SU-DHL-6 (cell line): ENCODE measurements at regions not wholly inside any gene's neighbourhood (a gene's known extent, or its start where the extent isn't known, plus 50 kb on each side); places are given as distances from the start of the nearest gene placed in this dataset.

Experiments used
- H2AFZ ChIP-seq: fragments of 200-600 bp; sonication (generic); 2 replicates; pipeline ENCODE4 v1.6.1; 2014; ENCODE audit warnings: low read depth, mild to moderate bottlenecking, moderate library complexity, mixed read lengths, antibody characterized with exemption, low read length; ENCODE audit not compliant: severe bottlenecking
- H3F3A ChIP-seq: fragments of 200-600 bp; shearing (Covaris generic); 2 replicates; pipeline ENCODE4 v1.6.0; 2016; ENCODE audit warnings: antibody characterized with exemption, mild to moderate bottlenecking; ENCODE audit not compliant: insufficient read depth
- H3K27ac ChIP-seq: fragments of 200-600 bp; sonication (generic); 2 replicates; pipeline ENCODE4 v1.5.1; 2016; ENCODE audit warnings: low read depth, mild to moderate bottlenecking, low read length, moderate library complexity, mixed read lengths
- H3K27me3 ChIP-seq: fragments of 200-600 bp; sonication (generic), shearing (Covaris generic); 2 replicates; pipeline ENCODE4 v1.6.0; 2014; ENCODE audit warnings: mild to moderate bottlenecking, low read length
- H3K36me3 ChIP-seq: fragments of 200-600 bp; sonication (generic); 2 replicates; pipeline ENCODE4 v1.6.1; 2014; ENCODE audit warnings: mild to moderate bottlenecking, low read length, mixed read lengths
- H3K4me2 ChIP-seq: fragments of 300-600, 200-600 bp; shearing (Covaris generic), sonication (generic); 2 replicates; pipeline ENCODE4 v1.6.0; 2014; ENCODE audit warnings: low read length, low read depth, mild to moderate bottlenecking; ENCODE audit not compliant: poor library complexity, severe bottlenecking
- H3K4me3 ChIP-seq: fragments of 200-600 bp; sonication (generic); 2 replicates; pipeline ENCODE4 v1.5.1; 2014; ENCODE audit warnings: antibody characterized with exemption, low read length, mild to moderate bottlenecking, mixed read lengths; ENCODE audit not compliant: insufficient read depth, poor library complexity, severe bottlenecking
- H3K79me2 ChIP-seq: fragments of 200-600 bp; sonication (generic); 2 replicates; pipeline ENCODE4 v1.6.1; 2014; ENCODE audit warnings: mild to moderate bottlenecking, low read length, moderate library complexity; ENCODE audit not compliant: insufficient read depth
- H3K9ac ChIP-seq: fragments of 200-600 bp; sonication (generic); 2 replicates; pipeline ENCODE4 v1.7.0; 2014; ENCODE audit warnings: mild to moderate bottlenecking, low read length
- H3K9me2 ChIP-seq: fragments of 200-600 bp; sonication (generic); replicated peaks from 2 replicates; pipeline ENCODE4 v1.6.1; 2014; ENCODE audit warnings: low read length; ENCODE audit not compliant: insufficient read depth
- H3K9me3 ChIP-seq: fragments of 200-600 bp; sonication (generic); 2 replicates; pipeline ENCODE4 v1.6.1; 2014; ENCODE audit warnings: low read length, mixed read lengths; ENCODE audit not compliant: insufficient read depth
- H4K20me1 ChIP-seq: fragments of 200-600 bp; sonication (generic); 2 replicates; pipeline ENCODE4 v1.6.1; 2014; ENCODE audit warnings: low read depth, mild to moderate bottlenecking, antibody characterized with exemption, low read length, moderate library complexity, mixed read lengths
- EZH2phosphoT487 ChIP-seq: fragments of 200-600 bp; sonication (generic), shearing (Covaris generic); conservative IDR thresholded peaks from 2 replicates; pipeline ENCODE4 v1.6.1; 2018; ENCODE audit warnings: mild to moderate bottlenecking, antibody characterized with exemption, low read length, moderate library complexity, mixed read lengths
- TF ChIP-seq, protein P1 (sequence below): fragments of 200-600 bp; sonication (generic); IDR thresholded peaks from one replicate; pipeline ENCODE4 v1.5.1; 2017; ENCODE audit warnings: antibody characterized with exemption, mild to moderate bottlenecking, low read length, moderate library complexity; ENCODE audit not compliant: insufficient read depth, poor library complexity, severe bottlenecking

DNA sequence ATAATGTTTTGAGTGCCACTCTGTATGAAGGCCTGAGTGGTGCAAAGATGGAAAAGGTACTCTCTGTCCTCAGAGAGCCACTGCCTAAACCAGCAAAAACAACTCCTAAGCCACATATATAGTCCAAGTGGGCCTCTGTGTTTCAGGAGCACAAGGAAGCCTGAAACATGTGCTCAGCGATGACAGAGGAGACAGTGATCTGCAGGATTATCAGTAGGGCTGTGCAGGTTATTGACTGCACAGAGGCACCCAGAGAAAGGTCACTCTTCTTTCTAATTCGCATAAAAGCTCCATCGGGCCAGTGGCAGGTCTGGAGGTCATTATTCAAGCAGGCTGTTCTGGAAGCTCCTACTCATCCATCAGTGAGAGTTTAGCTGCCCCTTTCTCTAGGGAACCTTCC, 361.9 kb downstream of the BCL11B start:
- H2AFZ ChIP-seq: no peak overlapping the region
- H3K27ac ChIP-seq: no peak overlapping the region
- H3K9ac ChIP-seq: no peak overlapping the region
- no peaks in the 10 kb centered on the region for H3F3A ChIP-seq
- H3K4me3 ChIP-seq: no peak overlapping the region
- H3K27me3 ChIP-seq: no peaks in the 10 kb centered on the region
- H3K9me2 ChIP-seq: no peaks in the 10 kb centered on the region
- H4K20me1 ChIP-seq: no peaks in the 10 kb centered on the region
- H3K9me3 ChIP-seq: no peaks in the 10 kb centered on the region
- no peak for TF ChIP-seq EZH2phosphoT487
- TF ChIP-seq, protein P1, sequence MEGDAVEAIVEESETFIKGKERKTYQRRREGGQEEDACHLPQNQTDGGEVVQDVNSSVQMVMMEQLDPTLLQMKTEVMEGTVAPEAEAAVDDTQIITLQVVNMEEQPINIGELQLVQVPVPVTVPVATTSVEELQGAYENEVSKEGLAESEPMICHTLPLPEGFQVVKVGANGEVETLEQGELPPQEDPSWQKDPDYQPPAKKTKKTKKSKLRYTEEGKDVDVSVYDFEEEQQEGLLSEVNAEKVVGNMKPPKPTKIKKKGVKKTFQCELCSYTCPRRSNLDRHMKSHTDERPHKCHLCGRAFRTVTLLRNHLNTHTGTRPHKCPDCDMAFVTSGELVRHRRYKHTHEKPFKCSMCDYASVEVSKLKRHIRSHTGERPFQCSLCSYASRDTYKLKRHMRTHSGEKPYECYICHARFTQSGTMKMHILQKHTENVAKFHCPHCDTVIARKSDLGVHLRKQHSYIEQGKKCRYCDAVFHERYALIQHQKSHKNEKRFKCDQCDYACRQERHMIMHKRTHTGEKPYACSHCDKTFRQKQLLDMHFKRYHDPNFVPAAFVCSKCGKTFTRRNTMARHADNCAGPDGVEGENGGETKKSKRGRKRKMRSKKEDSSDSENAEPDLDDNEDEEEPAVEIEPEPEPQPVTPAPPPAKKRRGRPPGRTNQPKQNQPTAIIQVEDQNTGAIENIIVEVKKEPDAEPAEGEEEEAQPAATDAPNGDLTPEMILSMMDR: no peak
- H3K36me3 ChIP-seq: no peaks in the 10 kb centered on the region
- H3K4me2 ChIP-seq: no peak overlapping the region
- no peaks in the 10 kb centered on the region for H3K79me2 ChIP-seq

DNA sequence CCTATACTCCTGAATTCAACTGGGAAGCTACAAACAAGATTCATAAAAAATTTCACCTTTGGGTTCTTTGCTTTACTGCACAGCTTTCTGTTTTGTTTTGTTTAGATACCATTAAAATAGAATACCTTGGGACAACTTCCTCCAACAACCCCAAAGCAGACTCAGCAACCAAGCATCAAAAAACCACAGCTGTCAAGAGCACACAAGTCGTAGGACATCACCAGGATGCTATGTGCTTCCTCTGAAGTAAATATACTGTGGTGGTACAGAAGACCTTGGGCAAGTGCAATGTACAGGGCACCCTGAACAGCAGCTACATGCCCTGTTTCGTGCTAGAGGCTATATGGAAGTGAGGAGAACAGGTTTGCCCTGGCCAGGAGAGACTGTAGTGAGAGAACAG, 359.3 kb downstream of the BCL11B start:
- Histone ChIP-seq H4K20me1 (no peaks in the 10 kb centered on the region), H2AFZ (no peak overlapping the region), H3K36me3 (no peaks in the 10 kb centered on the region), H3K9me3 (no peaks in the 10 kb centered on the region), H3F3A (no peaks in the 10 kb centered on the region), H3K4me3 (no peak overlapping the region), H3K9me2 (no peaks in the 10 kb centered on the region), H3K79me2 (no peaks in the 10 kb centered on the region), H3K4me2 (no peak overlapping the region), H3K27ac (no peak overlapping the region), H3K9ac (no peak overlapping the region), H3K27me3 (no peaks in the 10 kb centered on the region)
- TF ChIP-seq, protein P1: no peak
- no peak for TF ChIP-seq EZH2phosphoT487

DNA sequence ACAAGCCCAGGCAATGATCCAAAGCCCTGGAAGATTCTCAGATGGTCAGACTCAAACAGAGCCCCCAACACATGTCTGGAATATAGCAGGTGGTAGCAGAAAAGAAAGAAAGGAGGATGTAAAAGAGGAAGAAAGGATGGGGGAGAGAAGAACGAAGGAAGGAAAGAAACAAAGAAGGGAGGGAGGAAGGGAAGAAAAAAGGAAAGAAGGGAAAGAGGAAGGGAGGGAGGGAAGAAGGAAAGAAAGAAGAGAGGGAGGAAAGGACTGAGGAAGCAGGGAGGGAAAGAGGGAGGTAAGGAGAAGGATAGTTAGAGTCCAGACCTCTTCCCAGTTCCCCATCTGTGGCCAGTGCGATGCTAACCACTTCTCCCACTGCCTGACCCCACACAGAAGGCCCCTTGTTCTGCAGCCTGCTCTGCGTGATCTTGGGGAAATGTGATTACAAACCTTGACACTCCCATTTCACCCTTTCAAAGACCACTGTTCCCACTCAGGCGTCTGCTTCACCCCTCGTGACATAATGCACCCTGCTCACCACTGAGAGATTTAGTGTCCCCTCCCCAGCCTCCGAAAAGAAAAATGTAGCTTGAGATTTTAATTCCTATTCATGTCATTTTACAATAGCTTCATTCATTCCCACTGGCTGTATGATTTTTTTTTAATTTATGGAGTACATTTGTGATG, 357.9 kb downstream of the BCL11B start:
- no peaks in the 10 kb centered on the region for H3K36me3 ChIP-seq
- no peaks in the 10 kb centered on the region for H3K27me3 ChIP-seq
- TF ChIP-seq EZH2phosphoT487: no peak
- TF ChIP-seq, protein P1: no peak
- H3K79me2 ChIP-seq: no peaks in the 10 kb centered on the region
- H3K9me2 ChIP-seq: no peaks in the 10 kb centered on the region
- H2AFZ ChIP-seq: no peak overlapping the region
- H3F3A ChIP-seq: no peaks in the 10 kb centered on the region
- H3K4me2 ChIP-seq: no peak overlapping the region
- no peaks in the 10 kb centered on the region for H4K20me1 ChIP-seq
- no peaks in the 10 kb centered on the region for H3K9me3 ChIP-seq
- H3K27ac ChIP-seq: no peak overlapping the region
- H3K4me3 ChIP-seq: no peak overlapping the region
- no peak overlapping the region for H3K9ac ChIP-seq
